Fibroblast of gingiva (primary cell): ENCODE measurements at regions not wholly inside any gene's neighbourhood (a gene's known extent, or its start where the extent isn't known, plus 50 kb on each side); places are given as distances from the start of the nearest gene placed in this dataset.
"Not testable (repeated sequence)": the region's sequence is repeated elsewhere in the genome, so short reads cannot be mapped to it uniquely, and the experiment has no call there.

Source experiments
- DNase-seq: peaks from one replicate; pipeline ENCODE4 v3.0.0-alpha.2; 2011; ENCODE audit warnings: low read depth

GRCh38 chr5:143908959-143909358 is 97.0 kb downstream of the HMHB1 start:
- DNase-seq = no peak

GRCh38 chr5:143913008-143913752 is 101.2 kb downstream of the HMHB1 start:
- DNase-seq = peak; percentile 37

GRCh38 chr5:143914756-143915155 is 102.8 kb downstream of the HMHB1 start:
- peak; percentile 33 for DNase-seq

GRCh38 chr5:143916451-143916850 is 104.5 kb downstream of the HMHB1 start:
- DNase-seq = no peak

- no peak for DNase-seq
These were observed 107.0 kb downstream of the HMHB1 start for GRCh38 chr5:143918961-143919360.

GRCh38 chr5:143920772-143921171 is 108.8 kb downstream of the HMHB1 start:
- DNase-seq = no peak

- DNase-seq = peak; percentile 96
These were observed 109.8 kb downstream of the HMHB1 start for GRCh38 chr5:143921525-143922311.

- peak; percentile 90 for DNase-seq
These were observed 110.8 kb downstream of the HMHB1 start for GRCh38 chr5:143922718-143923117.

- DNase-seq = no peak
These were observed 111.8 kb downstream of the HMHB1 start for GRCh38 chr5:143923634-143924266.

GRCh38 chr5:143924311-143924978 is 112.5 kb downstream of the HMHB1 start:
- DNase-seq = no peak

- not testable (repeated sequence) for DNase-seq
These were observed 113.0 kb downstream of the HMHB1 start for GRCh38 chr5:143924979-143925325.

- DNase-seq = no peak
These were observed 117.5 kb downstream of the HMHB1 start for GRCh38 chr5:143929486-143929885.

GRCh38 chr5:143930561-143930960 is 118.6 kb downstream of the HMHB1 start:
- no peak for DNase-seq

GRCh38 chr5:143931476-143931875 is 119.5 kb downstream of the HMHB1 start:
- DNase-seq = peak; percentile 76

GRCh38 chr5:143931986-143932385 is 120.0 kb downstream of the HMHB1 start:
- no peak for DNase-seq

- no peak for DNase-seq
These were observed 120.6 kb downstream of the HMHB1 start for GRCh38 chr5:143932584-143932983.

- DNase-seq = no peak
These were observed 121.5 kb downstream of the HMHB1 start for GRCh38 chr5:143933451-143933850.

GRCh38 chr5:143934821-143935220 is 122.9 kb downstream of the HMHB1 start:
- DNase-seq = no peak

GRCh38 chr5:143938230-143938629 is 126.3 kb downstream of the HMHB1 start:
- DNase-seq = no peak

- peak; percentile 21 for DNase-seq
These were observed 134.9 kb downstream of the HMHB1 start for GRCh38 chr5:143946837-143947236.

GRCh38 chr5:143947313-143947712 is 135.4 kb downstream of the HMHB1 start:
- no peak for DNase-seq

GRCh38 chr5:143952809-143953208 is 140.8 kb downstream of the HMHB1 start:
- DNase-seq = no peak
